Suprapubic skin (tissue), 4 donors: ENCODE measurements at regions not wholly inside any gene's neighbourhood (a gene's known extent, or its start where the extent isn't known, plus 50 kb on each side); places are given as distances from the start of the nearest gene placed in this dataset.

Source experiments
- DNase-seq, 2 donors: peaks; one replicate each; pipeline ENCODE4 v3.0.0-alpha.2; 2019; ENCODE audit warnings: low spot score in 2 of 2
- H3K27ac ChIP-seq: fragments of 200-600 bp; sonication (generic); one replicate; pipeline ENCODE4 v1.5.1; 2019
- H3K27me3 ChIP-seq: fragments of 200-600 bp; sonication (generic); one replicate; pipeline ENCODE4 v1.5.1; 2019
- H3K36me3 ChIP-seq: fragments of 200-600 bp; sonication (generic); one replicate; pipeline ENCODE4 v1.5.1; 2019
- H3K4me1 ChIP-seq: fragments of 200-600 bp; sonication (generic); one replicate; pipeline ENCODE4 v1.5.1; 2019
- H3K4me3 ChIP-seq: fragments of 200-600 bp; sonication (generic); one replicate; pipeline ENCODE4 v1.5.1; 2019; ENCODE audit warnings: mild to moderate bottlenecking
- H3K9me3 ChIP-seq: fragments of 200-600 bp; sonication (generic); one replicate; pipeline ENCODE4 v1.5.1; 2019
- EP300 ChIP-seq: sonication (generic); formaldehyde crosslinking; IDR thresholded peaks from one replicate; pipeline ENCODE4 v1.6.1; 2017; ENCODE audit warnings: antibody characterized with exemption
- POLR2A ChIP-seq, 2 donors: fragments of 450-650 bp; IDR thresholded peaks; one replicate each; pipeline ENCODE4 v1.6.1; 2017; ENCODE audit warnings: antibody characterized with exemption in 2 of 2, mild to moderate bottlenecking in 2 of 2, moderate library complexity in 2 of 2
- POLR2AphosphoS5 ChIP-seq, 3 donors: sonication (generic); formaldehyde crosslinking; IDR thresholded peaks; one replicate each; pipeline ENCODE4 v1.6.1; 2017; ENCODE audit warnings: antibody characterized with exemption in 3 of 3
- WGBS: methylation state at CpG from one replicate; pipeline ENCODE4 v1.1.5; 2018; 5-methylcytosine and 5-hydroxymethylcytosine counted together
- TF ChIP-seq, protein P1 (sequence below), 2 donors: fragments of 200-600 bp in 1 of 2; fragments of 450-650 bp in 1 of 2; sonication (generic) in 1 of 2; IDR thresholded peaks; one replicate each; pipeline ENCODE4 v1.5.1; 2016 to 2019; ENCODE audit warnings: antibody characterized with exemption in 2 of 2, mild to moderate bottlenecking in 1 of 2, moderate library complexity in 1 of 2

DNA sequence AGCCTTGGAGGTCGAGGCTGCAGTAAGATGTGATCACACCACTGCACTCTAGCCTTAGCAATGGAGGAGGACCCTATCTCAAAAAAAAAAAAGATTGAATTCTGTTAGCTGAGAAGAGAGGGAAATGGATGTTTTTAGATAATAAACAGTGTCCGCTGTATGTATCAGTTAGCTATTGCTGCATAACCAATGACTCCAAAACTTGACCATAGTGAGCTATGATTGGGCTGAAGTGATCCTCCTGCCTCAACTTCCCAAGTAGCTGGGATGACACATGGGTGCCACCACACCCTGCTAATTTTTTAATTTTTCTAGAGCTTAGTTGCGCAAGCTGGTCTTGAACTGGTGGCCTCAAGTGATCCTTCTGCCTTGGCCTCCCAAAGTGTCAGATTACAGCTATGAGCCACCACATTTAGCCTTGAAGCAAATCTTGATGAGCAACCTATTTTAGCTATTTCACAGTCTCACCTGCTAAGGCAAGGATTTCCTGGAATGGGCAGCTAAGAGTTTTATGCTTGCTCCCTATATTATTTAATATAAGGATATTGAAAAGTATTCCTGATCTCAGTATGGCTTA, 68.3 kb upstream of the ATF7IP2 start:
- 89% methylated on average over 3 of the region's 3 CpGs for WGBS
- no peak for TF ChIP-seq POLR2AphosphoS5 (IDR thresholded peaks at IDR 0.05)
- no peak for TF ChIP-seq POLR2A (IDR thresholded peaks at IDR 0.05)
- TF ChIP-seq EP300, result no peak
- TF ChIP-seq, protein P1, sequence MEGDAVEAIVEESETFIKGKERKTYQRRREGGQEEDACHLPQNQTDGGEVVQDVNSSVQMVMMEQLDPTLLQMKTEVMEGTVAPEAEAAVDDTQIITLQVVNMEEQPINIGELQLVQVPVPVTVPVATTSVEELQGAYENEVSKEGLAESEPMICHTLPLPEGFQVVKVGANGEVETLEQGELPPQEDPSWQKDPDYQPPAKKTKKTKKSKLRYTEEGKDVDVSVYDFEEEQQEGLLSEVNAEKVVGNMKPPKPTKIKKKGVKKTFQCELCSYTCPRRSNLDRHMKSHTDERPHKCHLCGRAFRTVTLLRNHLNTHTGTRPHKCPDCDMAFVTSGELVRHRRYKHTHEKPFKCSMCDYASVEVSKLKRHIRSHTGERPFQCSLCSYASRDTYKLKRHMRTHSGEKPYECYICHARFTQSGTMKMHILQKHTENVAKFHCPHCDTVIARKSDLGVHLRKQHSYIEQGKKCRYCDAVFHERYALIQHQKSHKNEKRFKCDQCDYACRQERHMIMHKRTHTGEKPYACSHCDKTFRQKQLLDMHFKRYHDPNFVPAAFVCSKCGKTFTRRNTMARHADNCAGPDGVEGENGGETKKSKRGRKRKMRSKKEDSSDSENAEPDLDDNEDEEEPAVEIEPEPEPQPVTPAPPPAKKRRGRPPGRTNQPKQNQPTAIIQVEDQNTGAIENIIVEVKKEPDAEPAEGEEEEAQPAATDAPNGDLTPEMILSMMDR (IDR thresholded peaks at IDR 0.05), result no peak
- Histone ChIP-seq H3K36me3 (no peaks in the 10 kb centered on the region), H3K9me3 (no peaks in the 10 kb centered on the region), H3K4me1 (no peaks in the 10 kb centered on the region), H3K27ac (no peak overlapping the region), H3K4me3 (no peak overlapping the region), H3K27me3 (no peaks in the 10 kb centered on the region)
- DNase-seq, result no peak

DNA sequence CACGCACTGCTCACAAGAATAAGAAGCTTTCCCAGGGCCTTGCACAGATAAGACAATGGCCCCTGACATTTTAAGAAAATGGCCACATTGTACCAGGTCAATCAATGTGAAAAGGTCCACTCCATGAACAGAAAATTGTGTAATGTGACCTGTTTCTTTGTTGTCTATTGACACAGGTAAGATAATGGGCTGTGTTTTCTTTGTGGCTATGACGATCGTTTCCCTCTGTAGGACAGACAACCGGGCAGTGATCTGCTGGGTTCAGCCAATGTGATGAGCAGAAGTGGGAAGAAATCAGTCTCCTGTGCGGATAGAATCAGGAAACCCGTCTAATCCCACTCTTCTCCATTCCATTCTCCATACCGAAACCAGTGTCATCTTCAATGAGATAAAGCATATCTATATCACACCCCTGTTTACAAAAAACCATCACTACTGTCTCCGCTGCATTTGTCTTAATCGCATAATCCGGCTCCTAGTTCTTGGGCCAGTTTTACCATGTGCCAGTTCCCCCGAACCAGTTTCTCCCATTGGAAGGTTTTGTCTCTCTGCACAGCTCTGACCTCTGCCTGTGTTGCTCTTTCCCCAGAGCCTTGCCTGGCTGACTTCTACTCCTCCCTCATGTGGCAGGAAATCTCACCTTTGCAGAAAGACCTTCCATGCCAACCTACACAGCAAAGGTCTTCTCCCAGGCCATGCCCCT, 66.9 kb upstream of the ATF7IP2 start:
- Histone ChIP-seq H3K36me3 (no peaks in the 10 kb centered on the region), H3K27me3 (no peaks in the 10 kb centered on the region), H3K27ac (no peak overlapping the region), H3K4me3 (no peak overlapping the region), H3K4me1 (no peaks in the 10 kb centered on the region), H3K9me3 (no peaks in the 10 kb centered on the region)
- TF ChIP-seq EP300 (no peak), POLR2AphosphoS5 (IDR thresholded peaks at IDR 0.05) (no peak), POLR2A (IDR thresholded peaks at IDR 0.05) (no peak)
- TF ChIP-seq, protein P1 (IDR thresholded peaks at IDR 0.05), result no peak
- DNase-seq, result no peak
- WGBS, result 78% methylated on average over 11 of the region's 11 CpGs

DNA sequence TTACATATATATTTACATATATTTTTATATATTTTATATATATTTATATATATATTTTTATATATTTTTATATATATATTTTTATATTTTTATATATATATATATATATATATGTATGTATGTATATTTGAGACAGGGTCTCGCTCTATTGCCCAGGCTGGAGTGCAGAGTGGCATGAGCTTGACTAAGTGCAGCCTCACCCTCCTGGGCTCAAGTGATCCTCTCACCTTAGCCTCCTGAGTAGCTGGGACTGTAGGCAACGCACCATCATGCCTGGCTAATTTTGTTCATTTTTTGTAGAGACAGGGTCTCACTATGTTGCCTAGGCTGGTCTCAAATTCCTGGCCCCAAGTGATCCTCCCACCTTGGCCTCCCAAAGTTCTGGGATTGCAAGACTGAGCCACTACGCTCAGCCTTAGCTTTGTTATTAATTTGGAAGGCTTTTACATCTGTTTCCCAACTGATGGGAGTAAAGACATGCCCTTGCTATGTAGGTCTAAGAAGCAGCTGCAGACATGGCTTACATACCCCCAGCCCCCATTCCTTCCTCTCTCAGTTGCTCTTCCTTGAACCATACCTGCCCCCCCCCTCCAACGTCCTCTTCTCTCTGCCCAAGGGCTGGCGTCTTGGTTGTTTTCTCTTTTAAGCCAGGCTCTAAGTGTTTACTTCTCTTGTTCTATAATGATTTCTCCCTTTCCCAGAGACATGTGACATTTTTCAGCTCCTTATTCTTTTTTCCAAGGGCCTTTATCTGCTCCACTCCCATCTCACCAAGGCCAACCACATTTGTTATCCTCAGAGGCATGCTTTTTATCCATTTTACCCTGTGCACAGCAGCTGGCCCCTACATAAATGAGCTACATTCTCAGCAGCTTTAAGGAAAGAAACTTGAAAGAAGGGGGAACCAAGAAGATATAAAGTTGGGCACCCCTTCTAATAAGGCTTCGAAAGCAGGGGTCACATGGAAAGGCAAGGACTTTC, 64.2 kb upstream of the ATF7IP2 start:
- Histone ChIP-seq H3K4me3 (no peak overlapping the region), H3K36me3 (no peaks in the 10 kb centered on the region), H3K27ac (no peak overlapping the region), H3K27me3 (no peaks in the 10 kb centered on the region), H3K4me1 (no peaks in the 10 kb centered on the region), H3K9me3 (no peaks in the 10 kb centered on the region)
- no peak for DNase-seq
- 79% methylated on average over 6 of the region's 6 CpGs for WGBS
- no peak for TF ChIP-seq EP300
- TF ChIP-seq, protein P1 (IDR thresholded peaks at IDR 0.05), result no peak
- TF ChIP-seq POLR2A (IDR thresholded peaks at IDR 0.05), result no peak
- TF ChIP-seq POLR2AphosphoS5 (IDR thresholded peaks at IDR 0.05), result no peak

DNA sequence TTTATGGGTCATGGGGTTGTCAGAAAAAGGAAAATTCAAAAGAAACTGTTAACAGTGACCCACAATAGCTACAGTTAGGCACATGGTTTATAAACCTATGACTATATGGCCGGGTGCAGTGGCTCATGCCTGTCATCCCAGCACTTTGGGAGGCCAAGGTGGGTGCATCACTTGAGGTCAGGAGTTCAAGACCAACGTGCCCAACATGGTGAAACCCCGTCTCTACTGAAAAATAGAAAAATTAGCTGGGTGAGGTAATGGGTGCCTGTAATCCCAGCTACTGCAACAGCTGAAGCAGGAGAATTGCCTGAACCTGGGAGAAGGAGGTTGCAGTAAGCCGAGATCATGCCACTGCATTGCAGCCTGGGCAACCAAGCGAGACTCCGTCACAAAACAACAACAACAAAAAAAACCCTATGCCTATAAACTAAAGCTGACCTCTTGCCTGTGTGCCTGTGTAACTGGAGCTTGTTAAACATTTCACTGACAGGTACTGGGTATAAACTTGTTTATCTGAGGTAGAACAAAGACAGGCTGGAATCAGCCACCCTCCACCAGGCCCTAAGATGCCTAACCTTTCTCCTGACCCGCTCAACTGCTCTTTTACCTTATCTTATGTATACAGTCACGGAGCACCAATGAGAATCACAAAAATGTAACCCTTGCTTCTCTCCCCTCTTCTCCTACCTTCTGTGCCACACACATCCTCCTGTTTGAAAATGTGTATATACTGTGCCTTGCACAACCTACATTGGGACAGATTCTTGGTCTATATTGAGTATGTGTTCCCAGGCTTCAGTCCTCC, 62.9 kb upstream of the ATF7IP2 start:
- WGBS, result 82% methylated on average over 8 of the region's 8 CpGs
- Histone ChIP-seq H3K27ac (no peak overlapping the region), H3K4me1 (no peaks in the 10 kb centered on the region), H3K9me3 (no peaks in the 10 kb centered on the region), H3K27me3 (no peaks in the 10 kb centered on the region), H3K36me3 (no peaks in the 10 kb centered on the region), H3K4me3 (no peak overlapping the region)
- DNase-seq, result no peak
- no peak for TF ChIP-seq POLR2A (IDR thresholded peaks at IDR 0.05)

GRCh38 chr16:10323528-10323869, 62.4 kb upstream of the ATF7IP2 start:
- Histone ChIP-seq H3K4me3 (no peak overlapping the region), H3K4me1 (no peaks in the 10 kb centered on the region), H3K27me3 (no peaks in the 10 kb centered on the region), H3K27ac (no peak overlapping the region), H3K36me3 (no peaks in the 10 kb centered on the region), H3K9me3 (no peaks in the 10 kb centered on the region)
- TF ChIP-seq, protein P1 (IDR thresholded peaks at IDR 0.05), result no peak
- TF ChIP-seq POLR2AphosphoS5 (IDR thresholded peaks at IDR 0.05), result no peak
- no peak for TF ChIP-seq POLR2A (IDR thresholded peaks at IDR 0.05)
- no peak for TF ChIP-seq EP300
- no peak for DNase-seq
- 74% methylated on average over 2 of the region's 2 CpGs for WGBS
